A549 (cell line): ENCODE measurements at regions not wholly inside any gene's neighbourhood (a gene's known extent, or its start where the extent isn't known, plus 50 kb on each side); places are given as distances from the start of the nearest gene placed in this dataset.

ENCODE experiments used
- ATAC-seq, 2 experiments: fragments of 200-7000 bp in 1 of 2; fragments of >200 bp in 1 of 2; cut with Nextera tagmentation in 1 of 2; cut with Tn5 transposase in 1 of 2; 3 replicates each; pipeline versions ENCODE4 v1.8.0 to v1.9.1; 2018 to 2020; ENCODE audit warnings: mild to moderate bottlenecking in 1 of 2, moderate library complexity in 1 of 2
- CTCF ChIA-PET: fragments of 300-600 bp; sonication (Branson Sonifier 250); formaldehyde crosslinking; extraction: SDS; loops from one replicate; lab custom pipeline; 2021; ENCODE audit warnings: antibody characterized with exemption, inconsistent platforms; lab: Yijun Ruan, JAX
- POLR2A ChIA-PET: fragments of 350-600 bp; formaldehyde crosslinking; extraction: SDS; loops from one replicate; lab custom pipeline; 2021; ENCODE audit warnings: antibody characterized with exemption, inconsistent platforms; lab: Yijun Ruan, JAX
- DNase-seq, 2 experiments: peaks; one replicate each; pipeline versions ENCODE4 v3.0.0 to v3.0.0-alpha.2; 2011 to 2016; ENCODE audit warnings: low read depth in 1 of 2, low spot score in 1 of 2
- FAIRE-seq: peaks from 2 replicates; lab custom pipeline; 2011; peaks lifted over from hg19 to GRCh38; lab: Jason Lieb, UNC
- H3K27ac ChIP-seq, 2 experiments: fragments of >200 bp; sonication (Bioruptor Twin); formaldehyde crosslinking; 3 replicates each; pipeline ENCODE4 v1.5.1; 2016 to 2017
- H3K4me1 ChIP-seq: fragments of >200 bp; sonication (Bioruptor Twin); formaldehyde crosslinking; 3 replicates; pipeline ENCODE4 v1.6.1; 2016
- H3K4me2 ChIP-seq: fragments of >200 bp; sonication (Bioruptor Twin); formaldehyde crosslinking; 3 replicates; pipeline ENCODE4 v1.6.1; 2016
- H3K4me3 ChIP-seq: fragments of >200 bp; sonication (Bioruptor Twin); formaldehyde crosslinking; 3 replicates; pipeline ENCODE4 v1.5.1; 2016
- H3K9me3 ChIP-seq: fragments of >200 bp; sonication (Bioruptor Twin); formaldehyde crosslinking; 3 replicates; pipeline ENCODE4 v1.6.1; 2016
- CBX2 ChIP-seq: fragments of 200-600 bp; sonication (generic); IDR thresholded peaks from 2 replicates; pipeline ENCODE4 v1.6.1; 2016; ENCODE audit warnings: low read depth, mild to moderate bottlenecking, borderline replicate concordance
- CBX8 ChIP-seq: fragments of 200-600 bp; sonication (generic); IDR thresholded peaks from 2 replicates; pipeline ENCODE4 v1.6.1; 2016
- CEBPB ChIP-seq, 2 experiments: fragments of >200 bp in 1 of 2; sonication (Bioruptor Twin) in 1 of 2; formaldehyde crosslinking in 1 of 2; IDR thresholded peaks; 2 replicates each; pipeline ENCODE4 v1.6.1; 2012 to 2016
- CHD2 ChIP-seq: fragments of 150-350 bp; IDR thresholded peaks from 2 replicates; pipeline ENCODE4 v1.6.1; 2014; ENCODE audit warnings: low read length; ENCODE audit not compliant: partially characterized antibody
- CHD4 ChIP-seq: fragments of 200-600 bp; sonication (generic); IDR thresholded peaks from 2 replicates; pipeline ENCODE4 v1.6.1; 2016; ENCODE audit warnings: antibody characterized with exemption, mild to moderate bottlenecking, borderline replicate concordance
- EP300 ChIP-seq, 2 experiments: fragments of >200 bp; sonication (Bioruptor Twin); formaldehyde crosslinking; IDR thresholded peaks; 2 replicates in 1 of 2; 3 replicates in 1 of 2; pipeline ENCODE4 v1.6.1; 2016 to 2017
- ESRRA ChIP-seq: fragments of 150-350 bp; IDR thresholded peaks from 2 replicates; pipeline ENCODE4 v1.6.1; 2014; ENCODE audit warnings: mild to moderate bottlenecking, low read length, borderline replicate concordance
- FOSB ChIP-seq: fragments of 250-450 bp; sonication (Bioruptor Pico); IDR thresholded peaks from 2 replicates; pipeline ENCODE4 v1.5.0; 2020; ENCODE audit warnings: mild to moderate bottlenecking, moderate library complexity
- HEYL ChIP-seq: fragments of 250-450 bp; sonication (Bioruptor Pico); IDR thresholded peaks from 2 replicates; pipeline ENCODE4 v1.8.0; 2021; ENCODE audit warnings: mild to moderate bottlenecking, moderate library complexity
- HOXA7 ChIP-seq: fragments of 250-450 bp; sonication (Bioruptor Pico); IDR thresholded peaks from 2 replicates; pipeline ENCODE4 v1.5.0; 2020; ENCODE audit warnings: mild to moderate bottlenecking, moderate library complexity
- HOXB13 ChIP-seq: fragments of 250-450 bp; sonication (Bioruptor Pico); IDR thresholded peaks from 2 replicates; pipeline ENCODE4 v1.5.0; 2020; ENCODE audit warnings: low read depth, mild to moderate bottlenecking, moderate library complexity
- HOXB5 ChIP-seq: fragments of 250-450 bp; sonication (Bioruptor Pico); IDR thresholded peaks from 2 replicates; pipeline ENCODE4 v1.5.0; 2020; ENCODE audit warnings: mild to moderate bottlenecking, moderate library complexity
- NR3C1 ChIP-seq: fragments of >200 bp; sonication (Bioruptor Twin); formaldehyde crosslinking; IDR thresholded peaks from 3 replicates; pipeline ENCODE4 v1.6.1; 2017
- POLR2A ChIP-seq: IDR thresholded peaks from 2 replicates; pipeline ENCODE4 v1.6.1; 2012; ENCODE audit warnings: mild to moderate bottlenecking, low read length
- RCOR1 ChIP-seq: fragments of 150-350 bp; IDR thresholded peaks from 2 replicates; pipeline ENCODE4 v1.6.1; 2014; ENCODE audit warnings: antibody characterized with exemption, low read length, low read depth
- RNF2 ChIP-seq: fragments of 200-600 bp; sonication (generic); IDR thresholded peaks from 2 replicates; pipeline ENCODE4 v1.6.1; 2016; ENCODE audit warnings: low read depth, mild to moderate bottlenecking, antibody characterized with exemption, moderate library complexity, borderline replicate concordance
- SMC3 ChIP-seq: fragments of >200 bp; sonication (Bioruptor Twin); formaldehyde crosslinking; IDR thresholded peaks from 3 replicates; pipeline ENCODE4 v1.6.1; 2018; ENCODE audit warnings: inconsistent platforms
- SREBF2 ChIP-seq: fragments of 450-650 bp; IDR thresholded peaks from 2 replicates; pipeline ENCODE4 v1.6.1; 2014; ENCODE audit warnings: mild to moderate bottlenecking, moderate library complexity
- TFCP2L1 ChIP-seq: fragments of 250-450 bp; sonication (Bioruptor Pico); IDR thresholded peaks from 2 replicates; pipeline ENCODE4 v1.5.0; 2021; ENCODE audit warnings: mild to moderate bottlenecking
- ZFP36 ChIP-seq: fragments of 450-650 bp; IDR thresholded peaks from 2 replicates; pipeline ENCODE4 v1.6.1; 2014; ENCODE audit warnings: borderline replicate concordance; ENCODE audit not compliant: partially characterized antibody
- ZSCAN20 ChIP-seq: fragments of 250-450 bp; sonication (Bioruptor Pico); IDR thresholded peaks from 2 replicates; pipeline ENCODE4 v1.8.0; 2022; ENCODE audit warnings: mild to moderate bottlenecking, moderate library complexity
- WGBS: methylation state at CpG from one replicate; pipeline ENCODE4 v1.1.6; 2017; ENCODE audit errors: missing lambda C conversion rate; 5-methylcytosine and 5-hydroxymethylcytosine counted together
- TF ChIP-seq, protein P1 (sequence below): fragments of 250-450 bp; sonication (Bioruptor Pico); IDR thresholded peaks from 2 replicates; pipeline ENCODE4 v1.5.0; 2020; ENCODE audit warnings: low read depth, mild to moderate bottlenecking, moderate library complexity
- TF ChIP-seq, protein P2 (sequence below): fragments of >200 bp; sonication (Bioruptor Twin); formaldehyde crosslinking; IDR thresholded peaks from 3 replicates; pipeline ENCODE4 v1.6.1; 2016
- TF ChIP-seq, protein P3 (sequence below): fragments of 200-600 bp; sonication (generic); IDR thresholded peaks from 2 replicates; pipeline ENCODE4 v1.6.1; 2016; ENCODE audit warnings: antibody characterized with exemption, mild to moderate bottlenecking, moderate library complexity

DNA sequence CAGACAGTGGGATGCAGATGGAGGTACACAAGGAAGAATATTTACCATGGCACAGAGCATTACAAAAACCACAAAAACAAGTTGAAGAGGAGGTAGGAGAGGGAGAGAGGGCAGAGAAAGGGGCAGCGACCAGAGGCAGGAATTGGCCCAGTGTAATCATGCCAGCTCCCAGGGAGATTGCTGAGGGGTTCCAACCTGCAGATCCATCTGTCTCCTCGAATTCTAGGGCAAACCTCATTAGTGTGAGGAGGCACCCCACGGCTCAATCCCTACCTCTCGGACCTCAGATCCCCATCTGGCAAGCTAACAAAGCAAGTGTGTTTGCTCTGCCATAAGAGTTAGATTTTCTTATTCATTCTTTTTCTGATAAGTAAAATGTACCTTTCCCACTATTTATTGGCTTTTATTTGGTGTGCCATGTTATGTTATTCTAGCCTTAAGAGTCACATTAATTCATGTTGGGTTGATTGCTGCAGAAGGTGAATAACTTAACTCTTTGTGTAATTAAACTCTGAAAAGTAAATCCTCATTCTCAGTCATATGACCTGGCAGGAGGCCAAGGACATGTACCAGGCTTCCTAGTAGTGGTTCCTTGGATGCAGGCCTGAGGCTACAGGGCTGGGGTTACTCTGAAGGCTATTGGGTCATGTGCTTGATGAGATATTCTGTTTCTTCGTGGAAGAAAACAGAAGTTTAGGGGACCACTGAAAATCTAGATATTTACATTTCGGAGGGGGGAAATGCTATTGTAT lies 315.2 kb upstream of the ATP10B start:
- 4% methylated on average over 6 of the region's 6 CpGs for WGBS
- TF ChIP-seq SMC3 = no peak
- no peak for TF ChIP-seq ZFP36
- no peak for TF ChIP-seq RCOR1
- TF ChIP-seq RNF2 = no peak
- TF ChIP-seq, protein P1, sequence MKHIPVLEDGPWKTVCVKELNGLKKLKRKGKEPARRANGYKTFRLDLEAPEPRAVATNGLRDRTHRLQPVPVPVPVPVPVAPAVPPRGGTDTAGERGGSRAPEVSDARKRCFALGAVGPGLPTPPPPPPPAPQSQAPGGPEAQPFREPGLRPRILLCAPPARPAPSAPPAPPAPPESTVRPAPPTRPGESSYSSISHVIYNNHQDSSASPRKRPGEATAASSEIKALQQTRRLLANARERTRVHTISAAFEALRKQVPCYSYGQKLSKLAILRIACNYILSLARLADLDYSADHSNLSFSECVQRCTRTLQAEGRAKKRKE (CRISPR knock-in tag) = no peak
- no peak for TF ChIP-seq FOSB (CRISPR knock-in tag)
- no peak for TF ChIP-seq TFCP2L1 (CRISPR knock-in tag)
- no peak for TF ChIP-seq CEBPB (IDR thresholded peaks at IDR 0.05)
- TF ChIP-seq CHD4 = no peak
- TF ChIP-seq, protein P2, sequence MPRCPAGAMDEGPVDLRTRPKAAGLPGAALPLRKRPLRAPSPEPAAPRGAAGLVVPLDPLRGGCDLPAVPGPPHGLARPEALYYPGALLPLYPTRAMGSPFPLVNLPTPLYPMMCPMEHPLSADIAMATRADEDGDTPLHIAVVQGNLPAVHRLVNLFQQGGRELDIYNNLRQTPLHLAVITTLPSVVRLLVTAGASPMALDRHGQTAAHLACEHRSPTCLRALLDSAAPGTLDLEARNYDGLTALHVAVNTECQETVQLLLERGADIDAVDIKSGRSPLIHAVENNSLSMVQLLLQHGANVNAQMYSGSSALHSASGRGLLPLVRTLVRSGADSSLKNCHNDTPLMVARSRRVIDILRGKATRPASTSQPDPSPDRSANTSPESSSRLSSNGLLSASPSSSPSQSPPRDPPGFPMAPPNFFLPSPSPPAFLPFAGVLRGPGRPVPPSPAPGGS = no peak
- TF ChIP-seq, all 56 proteins: peak for 0
- H3K4me2 ChIP-seq = no peak overlapping the region
- no peak overlapping the region for H3K27ac ChIP-seq
- DNase-seq (no peak), FAIRE-seq (no peak), ATAC-seq (no peak)
- ChIA-PET CTCF (no interaction called here), POLR2A (no interaction called here)
- H3K4me3 ChIP-seq = no peak overlapping the region
- H3K4me1 ChIP-seq = no peaks in the 10 kb centered on the region
- H3K9me3 ChIP-seq = no peaks in the 10 kb centered on the region

DNA sequence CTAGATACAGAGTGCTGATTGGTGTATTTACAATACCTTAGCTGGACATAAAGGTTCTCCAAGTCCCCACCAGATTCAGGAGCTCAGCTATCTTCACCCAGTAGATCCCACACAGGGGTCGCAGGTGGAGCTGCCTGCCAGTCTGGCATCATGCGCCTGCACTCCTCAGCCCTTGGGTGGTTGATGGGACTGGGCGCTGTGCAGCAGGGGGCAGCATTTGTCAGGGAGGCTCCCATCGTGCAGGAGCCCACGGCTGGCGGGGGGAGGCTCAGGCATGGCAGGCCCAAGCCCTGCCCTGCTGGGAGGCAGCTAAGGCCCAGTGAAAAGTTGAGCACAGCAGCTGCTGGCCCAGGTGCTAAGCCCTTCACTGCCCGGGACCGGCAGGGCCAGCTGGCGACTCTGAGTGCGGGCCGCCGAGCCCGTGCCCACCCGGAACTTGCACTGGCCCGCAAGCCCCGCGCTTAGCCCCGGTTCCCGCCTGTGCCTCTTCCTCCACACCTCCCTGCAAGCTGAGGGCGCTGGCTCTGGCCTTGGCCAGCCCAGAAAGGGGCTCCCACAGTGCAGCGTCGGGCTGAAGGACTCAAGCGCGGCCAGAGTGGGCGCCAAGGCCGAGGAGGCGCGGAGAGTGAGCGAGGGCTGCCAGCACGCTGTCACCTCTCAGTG lies 314.1 kb upstream of the ATP10B start:
- no peaks in the 10 kb centered on the region for H3K4me1 ChIP-seq
- TF ChIP-seq HOXA7 = no peak
- TF ChIP-seq EP300 (IDR thresholded peaks at IDR 0.05) = no peak
- no peak for TF ChIP-seq ESRRA
- no peak for TF ChIP-seq NR3C1
- TF ChIP-seq SREBF2 = no peak
- no peak for TF ChIP-seq CBX8
- TF ChIP-seq ZSCAN20 (CRISPR knock-in tag) = no peak
- TF ChIP-seq HOXB13 (CRISPR knock-in tag) = no peak
- TF ChIP-seq, protein P3, sequence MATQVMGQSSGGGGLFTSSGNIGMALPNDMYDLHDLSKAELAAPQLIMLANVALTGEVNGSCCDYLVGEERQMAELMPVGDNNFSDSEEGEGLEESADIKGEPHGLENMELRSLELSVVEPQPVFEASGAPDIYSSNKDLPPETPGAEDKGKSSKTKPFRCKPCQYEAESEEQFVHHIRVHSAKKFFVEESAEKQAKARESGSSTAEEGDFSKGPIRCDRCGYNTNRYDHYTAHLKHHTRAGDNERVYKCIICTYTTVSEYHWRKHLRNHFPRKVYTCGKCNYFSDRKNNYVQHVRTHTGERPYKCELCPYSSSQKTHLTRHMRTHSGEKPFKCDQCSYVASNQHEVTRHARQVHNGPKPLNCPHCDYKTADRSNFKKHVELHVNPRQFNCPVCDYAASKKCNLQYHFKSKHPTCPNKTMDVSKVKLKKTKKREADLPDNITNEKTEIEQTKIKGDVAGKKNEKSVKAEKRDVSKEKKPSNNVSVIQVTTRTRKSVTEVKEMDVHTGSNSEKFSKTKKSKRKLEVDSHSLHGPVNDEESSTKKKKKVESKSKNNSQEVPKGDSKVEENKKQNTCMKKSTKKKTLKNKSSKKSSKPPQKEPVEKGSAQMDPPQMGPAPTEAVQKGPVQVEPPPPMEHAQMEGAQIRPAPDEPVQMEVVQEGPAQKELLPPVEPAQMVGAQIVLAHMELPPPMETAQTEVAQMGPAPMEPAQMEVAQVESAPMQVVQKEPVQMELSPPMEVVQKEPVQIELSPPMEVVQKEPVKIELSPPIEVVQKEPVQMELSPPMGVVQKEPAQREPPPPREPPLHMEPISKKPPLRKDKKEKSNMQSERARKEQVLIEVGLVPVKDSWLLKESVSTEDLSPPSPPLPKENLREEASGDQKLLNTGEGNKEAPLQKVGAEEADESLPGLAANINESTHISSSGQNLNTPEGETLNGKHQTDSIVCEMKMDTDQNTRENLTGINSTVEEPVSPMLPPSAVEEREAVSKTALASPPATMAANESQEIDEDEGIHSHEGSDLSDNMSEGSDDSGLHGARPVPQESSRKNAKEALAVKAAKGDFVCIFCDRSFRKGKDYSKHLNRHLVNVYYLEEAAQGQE = no peak
- TF ChIP-seq HOXB5 (CRISPR knock-in tag) = no peak
- no peak for TF ChIP-seq HEYL (CRISPR knock-in tag)
- no peak for TF ChIP-seq POLR2A
- no peak for TF ChIP-seq CEBPB (IDR thresholded peaks at IDR 0.05)
- no peak for TF ChIP-seq CBX2
- TF ChIP-seq CHD2 = no peak
- no peak overlapping the region for H3K4me2 ChIP-seq
- ChIA-PET CTCF (interaction anchor here (0.5 to 0.7 kb wide), 3 partner anchors 25 to 600 kb away, joined by 3 to 4 read pairs (median 4); no protein-coding TSS in a partner anchor), POLR2A (no interaction called here)
- DNase-seq = no peak
- no peaks in the 10 kb centered on the region for H3K9me3 ChIP-seq
- no peak overlapping the region for H3K4me3 ChIP-seq
- FAIRE-seq = no peak
- 40% methylated on average over 23 of the region's 30 CpGs for WGBS
- no peak overlapping the region for H3K27ac ChIP-seq
- ATAC-seq = no peak; a peak in 1 of 6 replicates
